Middle frontal gyrus (tissue), 1 donor: ENCODE measurements at regions not wholly inside any gene's neighbourhood (a gene's known extent, or its start where the extent isn't known, plus 50 kb on each side); places are given as distances from the start of the nearest gene placed in this dataset.
"Not testable (repeated sequence)": the region's sequence is repeated elsewhere in the genome, so short reads cannot be mapped to it uniquely, and the experiment has no call there.

Experiments used
- DNase-seq: peaks from one replicate; pipeline ENCODE4 v3.0.0-alpha.2; 2015; ENCODE audit warnings: low spot score; ENCODE audit errors: extremely low spot score

GRCh38 chr5:163941079-163941478, 435.7 kb downstream of the MAT2B start:
- DNase-seq: no peak

- no peak for DNase-seq
Measured at GRCh38 chr5:163943546-163943945, 438.1 kb downstream of the MAT2B start.

GRCh38 chr5:163944738-163945137, 439.3 kb downstream of the MAT2B start:
- no peak for DNase-seq

- no peak for DNase-seq
Measured at GRCh38 chr5:163947848-163948666, 442.6 kb downstream of the MAT2B start.

GRCh38 chr5:163950248-163950647, 444.8 kb downstream of the MAT2B start:
- no peak for DNase-seq

- no peak for DNase-seq
Measured at GRCh38 chr5:163951069-163951468, 445.6 kb downstream of the MAT2B start.

- DNase-seq: no peak
Measured at GRCh38 chr5:163953901-163954300, 448.5 kb downstream of the MAT2B start.

- not testable (repeated sequence) for DNase-seq
Measured at GRCh38 chr5:163961230-163961629, 455.8 kb downstream of the MAT2B start.

- DNase-seq: no peak
Measured at GRCh38 chr5:163963881-163964280, 458.5 kb downstream of the MAT2B start.

GRCh38 chr5:163964671-163965070, 459.3 kb downstream of the MAT2B start:
- no peak for DNase-seq

- no peak for DNase-seq
Measured at GRCh38 chr5:163967268-163967667, 461.8 kb downstream of the MAT2B start.

GRCh38 chr5:163968651-163969050, 463.2 kb downstream of the MAT2B start:
- DNase-seq: no peak

- no peak for DNase-seq
Measured at GRCh38 chr5:163976696-163977095, 471.3 kb downstream of the MAT2B start.

GRCh38 chr5:163978897-163979296, 473.5 kb downstream of the MAT2B start:
- DNase-seq: no peak

GRCh38 chr5:163988566-163988965, 483.1 kb downstream of the MAT2B start:
- no peak for DNase-seq

- DNase-seq: no peak
Measured at GRCh38 chr5:163993126-163993525, 487.7 kb downstream of the MAT2B start.

GRCh38 chr5:163995206-163995605, 489.8 kb downstream of the MAT2B start:
- DNase-seq: no peak

- DNase-seq: no peak
Measured at GRCh38 chr5:163997965-163998364, 492.5 kb downstream of the MAT2B start.

- DNase-seq: no peak
Measured at GRCh38 chr5:164000241-164000640, 494.8 kb downstream of the MAT2B start.

- no peak for DNase-seq
Measured at GRCh38 chr5:164000819-164001218, 495.4 kb downstream of the MAT2B start.

- no peak for DNase-seq
Measured at GRCh38 chr5:164002214-164002613, 496.8 kb downstream of the MAT2B start.

- DNase-seq: no peak
Measured at GRCh38 chr5:164002628-164003027, 497.2 kb downstream of the MAT2B start.

GRCh38 chr5:164005071-164005470, 499.7 kb downstream of the MAT2B start:
- DNase-seq: no peak
